ENCODE measurements at regions not wholly inside any gene's neighbourhood (a gene's known extent, or its start where the extent isn't known, plus 50 kb on each side); places are given as distances from the start of the nearest gene placed in this dataset.

GRCh38 chr10:3580565-3580964, 204.4 kb downstream of the KLF6 start:
- no peak for DNase-seq (ENCODE audit: low read depth)
- TF ChIP-seq CTCF (IDR thresholded peaks at IDR 0.05; ENCODE audit: low read length, missing control alignments) = no peak
- no peak overlapping the region for H3K4me3 ChIP-seq (replicated peaks; ENCODE audit: low read depth, low read length)

- no peak for DNase-seq (ENCODE audit: low read depth)
- no peak for TF ChIP-seq CTCF (IDR thresholded peaks at IDR 0.05; ENCODE audit: low read length, missing control alignments)
- no peak overlapping the region for H3K4me3 ChIP-seq (replicated peaks; ENCODE audit: low read depth, low read length)
These were observed 205.2 kb downstream of the KLF6 start for GRCh38 chr10:3579845-3580244.

GRCh38 chr10:3578682-3579081, 206.3 kb downstream of the KLF6 start:
- TF ChIP-seq CTCF (IDR thresholded peaks at IDR 0.05; ENCODE audit: low read length, missing control alignments) = no peak
- no peak overlapping the region for H3K4me3 ChIP-seq (replicated peaks; ENCODE audit: low read depth, low read length)
- no peak for DNase-seq (ENCODE audit: low read depth)

- no peak for DNase-seq (ENCODE audit: low read depth)
- no peak for TF ChIP-seq CTCF (IDR thresholded peaks at IDR 0.05; ENCODE audit: low read length, missing control alignments)
- no peak overlapping the region for H3K4me3 ChIP-seq (replicated peaks; ENCODE audit: low read depth, low read length)
These were observed 206.8 kb downstream of the KLF6 start for GRCh38 chr10:3578159-3578558.

GRCh38 chr10:3574451-3574850, 210.6 kb downstream of the KLF6 start:
- no peak for TF ChIP-seq CTCF (IDR thresholded peaks at IDR 0.05; ENCODE audit: low read length, missing control alignments)
- no peak for DNase-seq (ENCODE audit: low read depth)
- H3K4me3 ChIP-seq (replicated peaks; ENCODE audit: low read depth, low read length) = no peak overlapping the region

GRCh38 chr10:3573498-3573897, 211.5 kb downstream of the KLF6 start:
- no peak overlapping the region for H3K4me3 ChIP-seq (replicated peaks; ENCODE audit: low read depth, low read length)
- TF ChIP-seq CTCF (IDR thresholded peaks at IDR 0.05; ENCODE audit: low read length, missing control alignments) = no peak
- DNase-seq (ENCODE audit: low read depth) = no peak

GRCh38 chr10:3571310-3571825, 213.6 kb downstream of the KLF6 start:
- DNase-seq (ENCODE audit: low read depth) = no peak
- no peak for TF ChIP-seq CTCF (IDR thresholded peaks at IDR 0.05; ENCODE audit: low read length, missing control alignments)

More at GRCh38 chr10:3571310-3571825, 213.6 kb downstream of the KLF6 start:
- H3K4me3 ChIP-seq (replicated peaks; ENCODE audit: low read depth, low read length) = no peak overlapping the region
